Neural progenitor cell (in vitro differentiated cells): ENCODE measurements at regions not wholly inside any gene's neighbourhood (a gene's known extent, or its start where the extent isn't known, plus 50 kb on each side); places are given as distances from the start of the nearest gene placed in this dataset.

Experiments
- EZH2 ChIP-seq: fragments of 200-600 bp; sonication (generic); IDR thresholded peaks from 2 replicates; pipeline ENCODE4 v1.6.1; 2017; ENCODE audit warnings: antibody characterized with exemption, mild to moderate bottlenecking, moderate library complexity
- EZH2phosphoT487 ChIP-seq: fragments of 200-600 bp; sonication (generic); IDR thresholded peaks from 2 replicates; pipeline ENCODE4 v1.6.1; 2017; ENCODE audit warnings: antibody characterized with exemption
- TF ChIP-seq, protein P1 (sequence below): fragments of 200-600 bp; sonication (generic); IDR thresholded peaks from 2 replicates; pipeline ENCODE4 v1.5.1; 2017; ENCODE audit warnings: antibody characterized with exemption, mild to moderate bottlenecking

GRCh38 chr15:38626443-38627050 lies 61.9 kb upstream of the RASGRP1 start:
- TF ChIP-seq, protein P1, sequence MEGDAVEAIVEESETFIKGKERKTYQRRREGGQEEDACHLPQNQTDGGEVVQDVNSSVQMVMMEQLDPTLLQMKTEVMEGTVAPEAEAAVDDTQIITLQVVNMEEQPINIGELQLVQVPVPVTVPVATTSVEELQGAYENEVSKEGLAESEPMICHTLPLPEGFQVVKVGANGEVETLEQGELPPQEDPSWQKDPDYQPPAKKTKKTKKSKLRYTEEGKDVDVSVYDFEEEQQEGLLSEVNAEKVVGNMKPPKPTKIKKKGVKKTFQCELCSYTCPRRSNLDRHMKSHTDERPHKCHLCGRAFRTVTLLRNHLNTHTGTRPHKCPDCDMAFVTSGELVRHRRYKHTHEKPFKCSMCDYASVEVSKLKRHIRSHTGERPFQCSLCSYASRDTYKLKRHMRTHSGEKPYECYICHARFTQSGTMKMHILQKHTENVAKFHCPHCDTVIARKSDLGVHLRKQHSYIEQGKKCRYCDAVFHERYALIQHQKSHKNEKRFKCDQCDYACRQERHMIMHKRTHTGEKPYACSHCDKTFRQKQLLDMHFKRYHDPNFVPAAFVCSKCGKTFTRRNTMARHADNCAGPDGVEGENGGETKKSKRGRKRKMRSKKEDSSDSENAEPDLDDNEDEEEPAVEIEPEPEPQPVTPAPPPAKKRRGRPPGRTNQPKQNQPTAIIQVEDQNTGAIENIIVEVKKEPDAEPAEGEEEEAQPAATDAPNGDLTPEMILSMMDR = no peak
- no peak for TF ChIP-seq EZH2
- TF ChIP-seq EZH2phosphoT487 = no peak
